Activated B cell treated with CpG ODN at 0.5 μM for 24 hours (primary cell): ENCODE measurements at regions not wholly inside any gene's neighbourhood (a gene's known extent, or its start where the extent isn't known, plus 50 kb on each side); places are given as distances from the start of the nearest gene placed in this dataset.

Experiments used
- ATAC-seq: fragments of 200-7000 bp; cut with Tn5 transposase; one replicate; pipeline ENCODE4 v1.10.0; 2021; ENCODE audit warnings: low read depth, mild to moderate bottlenecking, moderate library complexity
- CTCF ChIA-PET: fragments of 350-600 bp; sonication (Branson Sonifier 250); formaldehyde crosslinking; loops from one replicate; lab custom pipeline; 2021; ENCODE audit warnings: antibody characterized with exemption; lab: Charles Lee
- POLR2A ChIA-PET: fragments of 350-600 bp; sonication (Branson Sonifier 250); formaldehyde crosslinking; loops from one replicate; lab custom pipeline; 2021; ENCODE audit warnings: antibody characterized with exemption; lab: Charles Lee
- DNase-seq: peaks from one replicate; pipeline ENCODE4 v3.0.0; 2022
- H3K27ac Mint-ChIP-seq: one replicate; pipeline ENCODE4 v1.8.0; 2020; ENCODE audit warnings: mixed read lengths
- H3K27me3 Mint-ChIP-seq: one replicate; pipeline ENCODE4 v1.8.0; 2021; ENCODE audit warnings: mixed read lengths
- H3K36me3 Mint-ChIP-seq: one replicate; pipeline ENCODE4 v1.8.0; 2021; ENCODE audit warnings: low read depth, mixed read lengths
- H3K4me1 Mint-ChIP-seq: one replicate; pipeline ENCODE4 v1.8.0; 2021; ENCODE audit warnings: mixed read lengths
- H3K4me3 Mint-ChIP-seq: one replicate; pipeline ENCODE4 v1.8.0; 2020; ENCODE audit warnings: mild to moderate bottlenecking, mixed read lengths
- H3K9me3 Mint-ChIP-seq: one replicate; pipeline ENCODE4 v1.8.0; 2020; ENCODE audit warnings: mixed read lengths
- CTCF ChIP-seq: fragments of 200-600 bp; IDR thresholded peaks from one replicate; pipeline ENCODE4 v1.8.0; 2022; ENCODE audit warnings: antibody characterized with exemption, mild to moderate bottlenecking
- intact Hi-C: fragments of 100-400 bp; cut with micrococcal nuclease; formaldehyde crosslinking; loops from one replicate; pipeline ENCODE4 v1.15.1; 2024

DNA sequence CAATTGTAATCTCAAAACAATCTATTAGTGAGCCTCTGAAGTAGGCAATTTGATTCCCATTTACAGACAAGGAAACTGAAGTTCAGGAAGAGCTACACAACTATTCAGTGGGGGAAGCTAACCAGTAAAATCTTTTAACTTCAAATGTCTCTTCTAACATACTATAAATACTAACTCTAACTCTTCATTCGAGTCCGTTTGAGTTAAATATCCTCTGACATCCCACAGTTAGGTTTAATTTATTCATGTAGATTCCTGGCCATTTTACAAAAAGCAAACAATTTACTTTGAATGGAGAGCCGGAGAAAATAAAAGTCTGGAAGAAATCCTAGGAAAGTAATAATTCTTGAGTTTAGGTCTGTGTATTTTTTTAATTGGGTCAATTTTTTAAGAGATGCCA lies 64.7 kb downstream of the HYCC1 start:
- ATAC-seq (no peak), DNase-seq (no peak)
- intact Hi-C loops: no loop called here
- Mint-ChIP-seq H3K4me3 (no peak overlapping the region), H3K9me3 (no peaks in the 10 kb centered on the region), H3K27ac (no peak overlapping the region), H3K36me3 (peaks cover 38% of the 10 kb centered on the region), H3K27me3 (no peaks in the 10 kb centered on the region), H3K4me1 (no peaks in the 10 kb centered on the region)
- ChIA-PET CTCF (no interaction called here), POLR2A (no interaction called here)
- TF ChIP-seq CTCF: no peak

- CTCF ChIA-PET: no interaction called here
- DNase-seq: no peak
Measured at GRCh38 chr7:22948770-22949169, 65.2 kb downstream of the HYCC1 start.

DNA sequence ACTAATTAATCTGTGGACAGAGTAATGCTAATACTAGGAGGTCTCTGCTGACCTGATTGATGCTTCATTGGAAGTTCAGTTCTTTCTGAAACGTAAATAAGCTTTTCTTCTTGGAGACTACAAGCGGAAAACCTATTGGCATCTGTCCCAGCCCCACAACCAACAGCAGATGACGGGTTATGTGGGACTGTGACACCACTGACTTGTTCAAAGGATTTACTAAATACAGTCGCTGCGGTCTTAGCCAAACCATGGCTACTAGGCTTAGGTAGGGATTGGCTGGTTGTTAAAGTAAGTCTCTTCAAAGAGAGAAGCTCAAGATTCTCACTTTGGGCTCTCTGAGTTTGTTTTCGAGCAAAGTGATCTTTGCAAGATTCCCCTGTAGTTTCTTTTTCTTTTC lies 68.3 kb downstream of the HYCC1 start:
- POLR2A ChIA-PET: no interaction called here
- ATAC-seq: no peak
- Mint-ChIP-seq H3K4me1 (no peaks in the 10 kb centered on the region), H3K27me3 (no peaks in the 10 kb centered on the region), H3K27ac (no peak overlapping the region), H3K9me3 (no peaks in the 10 kb centered on the region), H3K4me3 (no peak overlapping the region), H3K36me3 (peaks cover 36% of the 10 kb centered on the region)
- CTCF ChIA-PET: no interaction called here
- no peak for TF ChIP-seq CTCF
- intact Hi-C loops: no loop called here
- no peak for DNase-seq

More at GRCh38 chr7:22948770-22949169, 65.2 kb downstream of the HYCC1 start:
- H3K27me3 Mint-ChIP-seq: no peaks in the 10 kb centered on the region
- ATAC-seq: no peak
- no peak for TF ChIP-seq CTCF
- POLR2A ChIA-PET: no interaction called here
- intact Hi-C loops: no loop called here
- no peaks in the 10 kb centered on the region for H3K9me3 Mint-ChIP-seq
- peaks cover 41% of the 10 kb centered on the region for H3K36me3 Mint-ChIP-seq
- no peak overlapping the region for H3K27ac Mint-ChIP-seq
- no peaks in the 10 kb centered on the region for H3K4me1 Mint-ChIP-seq
- H3K4me3 Mint-ChIP-seq: no peak overlapping the region

GRCh38 chr7:22944510-22944909 lies 69.4 kb downstream of the HYCC1 start:
- Mint-ChIP-seq H3K4me1 (no peaks in the 10 kb centered on the region), H3K27me3 (no peaks in the 10 kb centered on the region), H3K4me3 (no peak overlapping the region), H3K27ac (no peak overlapping the region), H3K36me3 (peaks cover 31% of the 10 kb centered on the region), H3K9me3 (no peaks in the 10 kb centered on the region)
- TF ChIP-seq CTCF: no peak
- intact Hi-C loops: loop anchor here (5.0 kb wide), 1 partner anchor 113 kb away; no protein-coding TSS in a partner anchor
- ChIA-PET CTCF (no interaction called here), POLR2A (no interaction called here)
- DNase-seq: no peak
- no peak for ATAC-seq

DNA sequence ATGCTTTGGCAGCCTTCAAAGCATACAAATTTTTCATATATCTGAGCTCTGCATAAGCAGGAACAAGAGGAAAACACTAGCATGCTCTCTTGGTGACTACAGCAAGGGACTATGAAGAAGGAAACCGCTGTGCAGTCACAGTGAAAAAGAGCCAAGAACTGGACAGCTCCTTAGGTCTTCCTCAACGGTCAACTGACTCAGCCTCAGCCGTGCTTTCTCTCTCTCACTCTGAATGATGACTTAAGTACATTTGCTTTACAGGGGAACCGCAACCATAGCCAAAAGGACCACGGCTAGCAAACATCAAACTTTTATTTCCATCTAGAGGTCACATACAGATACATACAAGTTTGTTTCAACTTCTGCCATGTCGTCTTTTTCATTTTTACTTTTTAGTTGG lies 69.9 kb downstream of the HYCC1 start:
- Mint-ChIP-seq H3K4me1 (no peaks in the 10 kb centered on the region), H3K4me3 (no peak overlapping the region), H3K36me3 (peaks cover 26% of the 10 kb centered on the region), H3K9me3 (no peaks in the 10 kb centered on the region), H3K27ac (no peak overlapping the region), H3K27me3 (no peaks in the 10 kb centered on the region)
- no peak for TF ChIP-seq CTCF
- POLR2A ChIA-PET: no interaction called here
- CTCF ChIA-PET: no interaction called here
- no peak for ATAC-seq
- DNase-seq: no peak
- intact Hi-C loops: loop anchor here (5.0 kb wide), 1 partner anchor 113 kb away; no protein-coding TSS in a partner anchor
